Stimulated activated CD8-positive, alpha-beta memory T cell treated with anti-CD3 and anti-CD28 coated beads, Interleukin-7, amount 100 ng/mL, for 4 hours (primary cell): ENCODE measurements at regions not wholly inside any gene's neighbourhood (a gene's known extent, or its start where the extent isn't known, plus 50 kb on each side); places are given as distances from the start of the nearest gene placed in this dataset.

Experiments
- DNase-seq, 2 donors: peaks; one replicate each; pipeline ENCODE4 v3.0.0-alpha.2; 2020; ENCODE audit warnings: low read depth in 2 of 2

GRCh38 chr11:116079580-116079979, 575.4 kb upstream of the CADM1 start:
- DNase-seq, result no peak

GRCh38 chr11:116078101-116078591, 573.9 kb upstream of the CADM1 start:
- no peak for DNase-seq

- DNase-seq, result no peak
Observed at GRCh38 chr11:116077092-116077491, 572.9 kb upstream of the CADM1 start.

- no peak for DNase-seq
Observed at GRCh38 chr11:116073854-116074837, 569.9 kb upstream of the CADM1 start.

- no peak for DNase-seq
Observed at GRCh38 chr11:116072601-116073410, 568.6 kb upstream of the CADM1 start.

- no peak for DNase-seq
Observed at GRCh38 chr11:116072133-116072532, 567.9 kb upstream of the CADM1 start.

GRCh38 chr11:116071241-116071640, 567.0 kb upstream of the CADM1 start:
- no peak for DNase-seq

GRCh38 chr11:116070520-116070919, 566.3 kb upstream of the CADM1 start:
- DNase-seq, result no peak

GRCh38 chr11:116066777-116067176, 562.6 kb upstream of the CADM1 start:
- no peak for DNase-seq

- DNase-seq, result no peak
Observed at GRCh38 chr11:116065986-116066385, 561.8 kb upstream of the CADM1 start.

- DNase-seq, result no peak
Observed at GRCh38 chr11:116065191-116065895, 561.1 kb upstream of the CADM1 start.

- no peak for DNase-seq
Observed at GRCh38 chr11:116062490-116063171, 558.4 kb upstream of the CADM1 start.

GRCh38 chr11:116062129-116062489, 557.9 kb upstream of the CADM1 start:
- no peak for DNase-seq

- DNase-seq, result no peak
Observed at GRCh38 chr11:116061322-116061721, 557.1 kb upstream of the CADM1 start.

GRCh38 chr11:116059919-116060318, 555.7 kb upstream of the CADM1 start:
- no peak for DNase-seq

- no peak for DNase-seq
Observed at GRCh38 chr11:116057000-116057399, 552.8 kb upstream of the CADM1 start.

GRCh38 chr11:116055064-116055463, 550.8 kb upstream of the CADM1 start:
- DNase-seq, result no peak

- DNase-seq, result no peak
Observed at GRCh38 chr11:116053548-116053919, 549.3 kb upstream of the CADM1 start.

GRCh38 chr11:116052603-116053547, 548.7 kb upstream of the CADM1 start:
- no peak for DNase-seq

- no peak for DNase-seq
Observed at GRCh38 chr11:116051494-116051893, 547.3 kb upstream of the CADM1 start.
